ENCODE measurements at regions not wholly inside any gene's neighbourhood (a gene's known extent, or its start where the extent isn't known, plus 50 kb on each side); places are given as distances from the start of the nearest gene placed in this dataset.

DNA sequence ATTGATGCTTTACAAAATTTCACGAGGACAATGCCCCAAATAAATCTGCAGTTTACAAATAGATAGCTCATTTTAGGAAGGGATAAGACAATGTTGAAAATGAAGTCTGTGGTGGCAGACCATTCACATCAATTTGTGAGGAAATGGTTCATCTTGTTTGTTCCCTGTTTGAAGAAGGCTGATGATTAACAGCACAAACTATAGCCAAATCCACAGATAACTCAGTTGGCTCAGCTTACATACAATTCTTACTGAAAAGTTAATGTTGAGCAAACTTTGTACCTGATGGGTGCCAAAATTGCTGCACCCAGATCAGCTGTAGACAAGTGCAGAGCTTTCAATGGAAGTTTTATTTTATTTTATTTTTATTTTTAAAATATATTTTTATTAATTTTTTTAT, 763.9 kb downstream of the DOK5 start:
- DNase-seq, result no peak

DNA sequence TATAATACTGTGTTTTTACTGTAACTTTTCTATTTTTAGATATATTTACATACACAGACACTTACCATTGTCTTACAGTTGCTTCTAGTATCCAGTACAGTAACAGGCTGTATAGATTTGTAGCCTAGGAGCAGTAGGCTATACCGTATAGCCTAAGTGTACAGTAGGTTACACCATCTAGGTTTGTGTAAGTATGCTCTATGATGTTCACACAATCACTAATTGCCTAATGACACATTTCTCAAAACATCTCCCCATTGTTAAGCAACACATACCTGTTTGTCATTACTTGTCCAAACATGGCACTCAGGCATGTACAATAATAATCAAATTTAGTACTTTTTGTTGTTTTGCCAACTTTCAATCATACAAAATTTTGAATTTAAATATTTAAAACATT, 757.3 kb downstream of the DOK5 start:
- DNase-seq, result no peak

GRCh38 chr20:55229451-55229850, 754.1 kb downstream of the DOK5 start:
- no peak for DNase-seq

GRCh38 chr20:55216525-55217242, 741.3 kb downstream of the DOK5 start:
- DNase-seq, result no peak

GRCh38 chr20:55213653-55214052, 738.3 kb downstream of the DOK5 start:
- no peak for DNase-seq

DNA sequence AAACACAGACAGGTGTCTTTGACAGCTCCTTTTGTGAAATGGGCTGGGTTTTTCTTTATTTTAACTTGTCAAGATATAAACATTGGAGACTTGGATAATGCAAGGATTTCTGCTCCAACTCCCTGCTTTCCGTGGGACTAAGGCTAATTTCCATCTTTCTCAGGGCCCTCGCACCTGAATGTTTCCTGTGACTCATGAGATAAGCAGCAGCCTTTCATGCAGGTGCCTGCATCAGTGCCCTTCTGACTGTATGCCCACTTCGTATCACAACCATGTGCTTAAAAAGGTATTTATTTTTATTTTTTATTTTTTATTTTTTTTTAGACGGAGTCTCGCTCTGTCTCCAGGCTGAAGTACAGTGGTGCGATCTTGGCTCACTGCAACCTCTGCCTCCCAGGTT, 736.1 kb downstream of the DOK5 start:
- DNase-seq, result no peak

- DNase-seq, result no peak
Measured at GRCh38 chr20:55205665-55206064, 730.3 kb downstream of the DOK5 start.

DNA sequence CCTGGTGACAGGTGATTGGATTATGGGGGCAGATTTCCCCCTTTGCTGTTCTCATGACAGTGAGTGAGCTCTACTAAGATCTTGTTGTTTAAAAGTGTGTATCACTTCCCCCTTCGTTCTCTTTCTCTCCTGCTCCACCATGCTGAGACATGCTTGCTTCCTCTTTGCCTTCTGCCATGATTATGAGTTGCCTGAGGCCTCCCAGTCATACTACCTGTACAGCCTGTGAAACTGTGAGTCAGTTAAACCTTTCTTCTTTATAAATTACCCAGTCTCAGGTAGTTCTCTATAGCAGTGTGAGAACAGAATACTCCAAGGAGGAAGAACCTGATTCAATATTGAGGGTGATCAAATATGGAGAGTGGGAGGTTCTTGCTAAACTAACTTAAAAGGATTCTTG, 724.9 kb downstream of the DOK5 start:
- DNase-seq, result no peak

GRCh38 chr20:55194947-55195346, 719.6 kb downstream of the DOK5 start:
- DNase-seq, result no peak

DNA sequence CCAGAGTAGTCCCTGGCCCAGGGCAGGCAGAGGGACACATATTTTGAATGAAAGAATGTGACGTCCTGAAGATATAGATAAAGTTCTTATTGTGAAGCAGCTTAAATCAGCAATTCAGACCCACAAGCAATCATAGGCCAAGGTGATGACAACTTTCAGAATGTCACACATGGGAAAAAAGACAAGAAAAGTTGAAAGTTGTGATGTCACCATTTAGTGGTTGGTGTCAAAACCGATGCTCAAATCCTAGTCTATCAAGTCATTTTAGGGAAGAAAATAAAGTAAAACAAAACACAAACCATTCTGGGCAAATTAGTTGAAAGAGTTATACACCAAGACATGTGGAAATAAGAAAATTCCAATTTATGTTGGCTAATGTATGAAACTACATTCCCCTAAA, 710.8 kb downstream of the DOK5 start:
- DNase-seq, result no peak

- no peak for DNase-seq
Measured at GRCh38 chr20:55175081-55175480, 699.7 kb downstream of the DOK5 start.

- no peak for DNase-seq
Measured at GRCh38 chr20:55174635-55175034, 699.2 kb downstream of the DOK5 start.

GRCh38 chr20:55174172-55174571, 698.8 kb downstream of the DOK5 start:
- DNase-seq, result no peak

DNA sequence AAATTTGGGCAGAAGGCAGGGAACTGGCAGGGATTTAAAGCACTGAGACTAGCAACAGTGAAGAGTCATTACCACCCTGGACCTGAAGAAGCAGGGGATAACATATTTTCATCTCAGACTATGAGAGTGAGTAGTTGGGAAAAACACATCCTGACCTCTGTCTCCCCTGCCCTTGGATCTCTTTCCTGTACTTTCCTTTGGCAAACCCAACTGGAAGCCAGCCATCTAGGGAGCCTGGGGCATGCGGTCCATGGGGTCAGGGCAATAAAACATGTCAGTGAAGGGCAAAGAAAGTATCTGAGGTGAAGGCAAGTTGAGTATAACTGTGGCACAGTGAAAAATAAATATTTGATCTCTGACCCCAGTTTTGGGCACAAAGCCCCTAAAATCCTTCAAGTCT, 698.2 kb downstream of the DOK5 start:
- no peak for DNase-seq

DNA sequence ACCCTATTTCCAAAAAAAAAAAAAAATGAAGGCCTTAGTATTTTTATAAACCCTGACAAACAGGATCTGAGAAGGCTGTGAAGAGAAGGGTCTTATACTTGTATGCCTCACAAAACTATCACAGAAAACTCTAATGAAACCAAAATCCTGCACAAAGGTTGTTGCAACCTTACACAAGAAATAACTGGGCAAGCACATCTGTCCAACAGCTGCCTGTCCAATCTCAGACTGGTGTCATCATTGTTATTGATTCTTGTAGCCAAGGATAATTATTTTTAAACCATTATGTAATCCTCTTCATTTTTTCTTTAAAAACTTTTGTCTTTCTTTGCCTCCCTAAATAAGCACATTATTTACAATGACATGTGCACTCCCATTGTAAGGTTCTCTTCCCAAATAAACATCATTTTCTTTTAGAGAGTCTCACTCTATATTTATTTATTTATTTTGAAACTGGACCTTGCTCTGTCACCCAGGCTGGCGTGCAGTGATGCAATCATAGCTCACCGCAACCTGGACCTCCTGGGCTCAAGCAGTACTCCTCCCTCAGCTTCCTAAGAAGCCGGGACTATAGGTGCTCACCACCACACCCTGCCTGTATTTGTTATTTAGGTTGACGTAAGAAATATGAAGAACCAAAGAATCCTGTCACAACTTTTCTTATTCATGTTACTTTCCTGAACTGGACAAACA, 697.1 kb downstream of the DOK5 start:
- DNase-seq, result no peak

DNA sequence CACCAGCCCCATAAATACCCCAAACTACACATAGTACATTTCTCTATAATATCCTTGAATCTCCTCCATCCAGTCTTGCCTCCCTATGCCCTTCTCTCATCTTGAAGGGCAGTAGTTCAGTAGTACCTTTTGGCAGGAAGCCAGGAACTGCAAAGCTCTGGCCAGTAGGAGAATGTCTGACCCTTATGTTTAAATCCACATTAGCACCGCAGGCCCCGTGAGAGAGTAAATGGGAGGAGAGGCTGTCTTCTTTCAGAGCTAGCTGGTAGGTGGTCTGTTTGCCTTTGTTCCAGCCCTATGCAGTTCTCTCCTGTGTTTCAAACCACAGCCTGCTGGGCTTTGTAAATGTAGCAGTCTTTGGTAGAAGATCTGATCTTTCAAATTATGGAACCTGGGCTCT, 690.7 kb downstream of the DOK5 start:
- DNase-seq, result no peak

GRCh38 chr20:55160996-55161395, 685.6 kb downstream of the DOK5 start:
- DNase-seq, result no peak

GRCh38 chr20:55160037-55160436, 684.6 kb downstream of the DOK5 start:
- DNase-seq, result no peak

DNA sequence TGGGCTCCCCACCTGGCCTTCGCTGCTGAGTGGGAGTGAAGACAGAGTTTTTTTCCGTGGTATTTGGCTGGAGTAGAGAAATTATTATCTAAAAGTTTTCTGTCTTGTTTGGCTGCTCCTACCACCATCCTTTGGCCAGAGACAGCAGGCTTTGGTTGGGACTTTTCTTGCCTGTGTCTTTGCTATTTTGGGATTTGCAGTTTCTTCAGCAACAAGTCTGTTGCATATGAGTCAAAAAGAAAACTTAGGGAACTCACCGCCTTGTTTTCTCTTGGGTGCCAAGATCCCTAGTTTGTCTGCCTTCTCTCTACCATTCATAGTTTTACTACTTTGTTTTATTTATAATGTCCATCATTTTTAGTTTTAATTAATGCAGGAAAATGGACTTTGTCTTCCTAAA, 683.8 kb downstream of the DOK5 start:
- DNase-seq, result no peak

- DNase-seq, result no peak
Measured at GRCh38 chr20:55158446-55158845, 683.1 kb downstream of the DOK5 start.

GRCh38 chr20:55155360-55155759, 680.0 kb downstream of the DOK5 start:
- DNase-seq, result no peak

DNA sequence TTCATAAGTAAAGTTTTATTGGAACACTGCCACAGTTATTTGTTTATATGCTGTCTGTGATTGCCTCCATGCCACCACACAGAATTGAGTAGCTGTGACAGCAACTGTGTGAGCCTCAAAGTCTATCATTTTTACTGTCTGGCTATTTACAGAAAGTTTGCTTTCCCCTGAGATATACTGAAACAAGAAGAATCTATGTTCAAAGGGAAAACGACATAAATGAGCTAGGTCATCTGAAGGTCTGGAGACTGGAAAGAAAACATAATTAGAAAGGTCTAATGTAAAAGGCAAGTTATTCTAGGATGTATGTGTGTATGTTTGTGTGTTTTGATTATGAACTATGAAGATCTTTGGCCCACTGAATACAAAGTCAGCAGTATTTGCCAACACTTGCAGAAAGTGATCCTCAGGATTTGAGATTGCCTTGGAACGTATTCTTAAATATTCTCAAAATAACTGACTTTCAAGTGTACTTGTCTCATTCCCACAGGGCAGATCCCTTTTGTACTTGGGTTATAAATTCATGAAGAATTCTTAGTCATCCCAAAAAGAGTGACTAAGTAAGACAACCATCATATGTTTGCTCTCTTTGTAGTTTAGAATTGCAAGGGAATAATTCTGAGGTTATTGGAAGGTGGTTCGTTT, 677.7 kb downstream of the DOK5 start:
- no peak for DNase-seq

GRCh38 chr20:55151171-55151570, 675.8 kb downstream of the DOK5 start:
- DNase-seq, result no peak

DNA sequence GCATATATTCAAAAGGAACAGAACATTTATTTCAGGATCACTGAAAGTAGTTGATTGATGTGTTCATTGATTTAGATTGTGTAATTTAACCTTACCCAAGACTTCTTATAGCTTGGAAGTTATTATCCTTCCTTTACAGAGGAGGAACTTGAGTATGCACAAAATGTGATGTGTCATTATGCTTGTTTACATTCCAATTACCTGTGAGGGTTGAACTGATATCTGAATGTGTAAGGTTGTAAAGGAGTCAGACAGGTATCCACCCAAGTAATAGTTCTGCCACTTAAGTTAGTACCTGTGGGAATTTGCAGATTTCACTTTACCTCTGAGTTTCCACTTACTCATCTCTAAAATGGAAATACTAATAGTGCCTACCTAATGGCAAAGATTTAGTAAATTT, 668.2 kb downstream of the DOK5 start:
- no peak for DNase-seq
